ENCODE measurements at regions not wholly inside any gene's neighbourhood (a gene's known extent, or its start where the extent isn't known, plus 50 kb on each side); places are given as distances from the start of the nearest gene placed in this dataset.

- H3K56ac ChIP-seq (replicated peaks; ENCODE audit: insufficient read length, low read depth, low read length) = no peak overlapping the region
Observed at GRCh38 chr9:71253011-71253410, 131.6 kb upstream of the TRPM3 start.

More at GRCh38 chr9:71253011-71253410, 131.6 kb upstream of the TRPM3 start:
- H2AK5ac ChIP-seq (ENCODE audit: low read depth, low read length) = no peak overlapping the region
- H3K4me3 ChIP-seq (ENCODE audit: extremely low read depth in 1 of 4, insufficient read depth in 2 of 4, low read depth in 3 of 4, low read length in 4 of 4) = no peak overlapping the region
- no peaks in the 10 kb centered on the region for H3K79me2 ChIP-seq (ENCODE audit: control insufficient read depth in 1 of 2, insufficient read depth in 2 of 2, low read length in 2 of 2)
- H3K27me3 ChIP-seq (replicated peaks in 1 of 4; ENCODE audit: control insufficient read depth in 3 of 4, extremely low read depth in 1 of 4, insufficient read depth in 3 of 4, low read length in 3 of 4) = no peaks in the 10 kb centered on the region
- H2BK120ac ChIP-seq (replicated peaks; ENCODE audit: low read depth, low read length) = peak overlapping the region; percentile 9
- no peak overlapping the region for H3K23ac ChIP-seq (ENCODE audit: insufficient read length)
- no peak overlapping the region for H2BK20ac ChIP-seq (ENCODE audit: low read length)
- no peak overlapping the region for H3K4me2 ChIP-seq (ENCODE audit: insufficient read depth in 1 of 2, low read depth in 2 of 2, low read length in 2 of 2)
- H3K4ac ChIP-seq (replicated peaks; ENCODE audit: insufficient read length, low read depth, low read length) = no peak overlapping the region
- WGBS, 2 experiments (ENCODE audit: extremely low coverage in 1 of 2, insufficient coverage in 1 of 2, insufficient read length in 1 of 2, insufficient replicate concordance in 2 of 2, low coverage in 1 of 2, low lambda C conversion rate in 2 of 2, missing lambda C conversion rate in 1 of 2) = 92% methylated on average over 1 of the region's 1 CpG; no CpG with 5 or more reads in 1 of the 2 experiments
- CTCF ChIA-PET (ENCODE audit: partially characterized antibody) = no interaction called here
- no peaks in the 10 kb centered on the region for H3K9me3 ChIP-seq (ENCODE audit: insufficient read depth in 2 of 2, low read depth in 1 of 2, low read length in 1 of 2)
- H4K20me1 ChIP-seq (replicated peaks in 1 of 2; ENCODE audit: control insufficient read depth in 1 of 2, insufficient read depth in 2 of 2, low read length in 2 of 2) = no peaks in the 10 kb centered on the region
- H4K8ac ChIP-seq (ENCODE audit: extremely low read depth, insufficient read depth, low read length) = no peak overlapping the region
- no peak overlapping the region for H4K5ac ChIP-seq (ENCODE audit: insufficient read length, low read depth, low read length)
- no peak overlapping the region for H3K9ac ChIP-seq (replicated peaks in 1 of 4; ENCODE audit: extremely low read depth in 1 of 4, low read depth in 3 of 4, low read length in 3 of 4)
- peaks cover 0 to 5% (median 1%) of the 10 kb centered on the region in 4 experiments; a peak in 2 of 7 replicates for H3K4me1 ChIP-seq (replicated peaks in 1 of 4; ENCODE audit: control insufficient read depth in 3 of 4, insufficient read depth in 4 of 4, low read length in 3 of 4)
- no peak for FAIRE-seq
- no peak overlapping the region for H2BK5ac ChIP-seq (ENCODE audit: low read depth, low read length)
- no peak for DNase-seq (ENCODE audit: low read depth in 1 of 2, low spot score in 2 of 2)
- H3K36me3 ChIP-seq (ENCODE audit: control insufficient read depth in 2 of 4, insufficient read depth in 4 of 4, low read length in 3 of 4) = no peaks in the 10 kb centered on the region
- H3K18ac ChIP-seq (ENCODE audit: extremely low read depth, low read length) = no peak overlapping the region
- H2AFZ ChIP-seq (ENCODE audit: low read length) = no peak overlapping the region
- no peak overlapping the region for H3K27ac ChIP-seq (ENCODE audit: low read depth, low read length)
- H2BK12ac ChIP-seq (ENCODE audit: low read depth, low read length) = no peak overlapping the region
- peaks cover 3% of the 10 kb centered on the region; the same call in 1 of the 2 replicates for H3K23me2 ChIP-seq (ENCODE audit: low read depth, low read length)
- POLR2A ChIA-PET (ENCODE audit: partially characterized antibody) = no interaction called here
- no peak overlapping the region for H4K91ac ChIP-seq (replicated peaks; ENCODE audit: insufficient read length, low read length)
- no peaks in the 10 kb centered on the region for H3K79me1 ChIP-seq (ENCODE audit: low read depth, low read length)
- no peak overlapping the region for H2BK15ac ChIP-seq (ENCODE audit: low read length)
- H3K14ac ChIP-seq (ENCODE audit: insufficient read length) = no peak overlapping the region
- TF ChIP-seq GABPA (IDR thresholded peaks at IDR 0.05; ENCODE audit: borderline replicate concordance, insufficient read depth, low read length) (no peak), SP1 (IDR thresholded peaks at IDR 0.05; ENCODE audit: low read depth, low read length) (no peak)
